ENCODE measurements at regions not wholly inside any gene's neighbourhood (a gene's known extent, or its start where the extent isn't known, plus 50 kb on each side); places are given as distances from the start of the nearest gene placed in this dataset.

- no peak overlapping the region for H2BK12ac ChIP-seq (ENCODE audit: insufficient read length, low read depth, low read length)
- H2BK15ac ChIP-seq (ENCODE audit: low read depth, low read length): no peak overlapping the region
- H3K27ac ChIP-seq (ENCODE audit: insufficient read length, low read depth, low read length): no peak overlapping the region
- no peaks in the 10 kb centered on the region for H4K20me1 ChIP-seq (ENCODE audit: control insufficient read depth, insufficient read depth, insufficient read length)
- H3K23me2 ChIP-seq (ENCODE audit: insufficient read length, low read depth, low read length, poor library complexity, severe bottlenecking): no peaks in the 10 kb centered on the region
- Mint-ChIP-seq H3K9me3 (no peaks in the 10 kb centered on the region), H3K27ac (no peak overlapping the region), H3K27me3 (ENCODE audit: low read depth) (no peaks in the 10 kb centered on the region), H3K4me3 (no peak overlapping the region), H3K36me3 (ENCODE audit: insufficient read depth in 1 of 3, low read depth in 3 of 3) (no peaks in the 10 kb centered on the region; a peak in 1 of 7 replicates), H3K4me1 (peaks cover 8 to 14% of the 10 kb centered on the region in 2 experiments; a peak in 2 of 4 replicates)
- H3K14ac ChIP-seq (ENCODE audit: insufficient read depth, low read length): no peak overlapping the region
- no peak for DNase-seq
- no peak overlapping the region for H4K8ac ChIP-seq (replicated peaks; ENCODE audit: insufficient read length, low read depth, low read length)
- no peak overlapping the region for H3K4ac ChIP-seq (ENCODE audit: low read depth, low read length)
- H2AK5ac ChIP-seq (ENCODE audit: insufficient read length, low read length): no peak overlapping the region
- no peaks in the 10 kb centered on the region for H3K27me3 ChIP-seq (ENCODE audit: insufficient read depth, low read length)
- no peak overlapping the region for H3K18ac ChIP-seq (ENCODE audit: insufficient read length, low read depth, low read length)
- no peak overlapping the region for H2BK5ac ChIP-seq (ENCODE audit: insufficient read length, low read length)
- H2AFZ ChIP-seq (ENCODE audit: low read length): no peak overlapping the region
- H3K56ac ChIP-seq (ENCODE audit: insufficient read length, low read depth, low read length): no peak overlapping the region
- no peak overlapping the region for H3T11ph ChIP-seq (ENCODE audit: low read length)
- no peak overlapping the region for H3K23ac ChIP-seq (ENCODE audit: insufficient read length, low read depth, low read length)
- WGBS (ENCODE audit: extremely low coverage, insufficient read length, low lambda C conversion rate): no CpG with 5 or more reads among the region's 2 CpGs
- no peaks in the 10 kb centered on the region; the same call in 1 of the 2 replicates for H3K4me1 ChIP-seq (ENCODE audit: insufficient read depth, low read length)
- no peak overlapping the region for H4K91ac ChIP-seq (ENCODE audit: insufficient read length, low read depth, low read length)
- no peak overlapping the region for H2BK120ac ChIP-seq (ENCODE audit: low read depth, low read length, poor library complexity, severe bottlenecking)
- TF ChIP-seq CTCF (conservative IDR thresholded peaks at IDR 0.05): no peak
- no peaks in the 10 kb centered on the region for H3K79me1 ChIP-seq (ENCODE audit: insufficient read depth, low read depth, low read length, poor library complexity, severe bottlenecking)
- H3K79me2 ChIP-seq (ENCODE audit: insufficient read depth, low read length): no peaks in the 10 kb centered on the region
- H3K9me3 ChIP-seq (ENCODE audit: control insufficient read depth, low read depth, low read length): no peaks in the 10 kb centered on the region
- H3K9ac ChIP-seq (ENCODE audit: extremely low read depth, insufficient read length, low read length): no peak overlapping the region
- H3K4me2 ChIP-seq (ENCODE audit: insufficient read depth, insufficient read length, low read length): no peak overlapping the region
- no peak overlapping the region for H2BK20ac ChIP-seq (ENCODE audit: low read depth, low read length, poor library complexity, severe bottlenecking)
- H4K5ac ChIP-seq (ENCODE audit: insufficient read length, low read depth, low read length): no peak overlapping the region
Observed at GRCh38 chr12:43290836-43291235, 261.2 kb downstream of the ADAMTS20 start.
